CD14-positive monocyte (primary cell): ENCODE measurements at regions not wholly inside any gene's neighbourhood (a gene's known extent, or its start where the extent isn't known, plus 50 kb on each side); places are given as distances from the start of the nearest gene placed in this dataset.

Experiments used
- DNase-seq, 3 donors: peaks; one replicate each; pipeline ENCODE4 v3.0.0-alpha.2; 2011 to 2022
- H2AFZ ChIP-seq: 2 replicates; pipeline ENCODE4 v1.6.0; 2012; ENCODE audit warnings: mild to moderate bottlenecking, low read depth, low read length, inconsistent platforms; ENCODE audit not compliant: insufficient read depth, poor library complexity, severe bottlenecking
- H3K27ac ChIP-seq, 2 donors: 1 replicate in 1 of 2; 2 replicates in 1 of 2; pipeline ENCODE4 v1.5.1; 2012 to 2013; ENCODE audit warnings: low read length in 2 of 2, control low read depth in 1 of 2, inconsistent platforms in 1 of 2, low read depth in 1 of 2, mild to moderate bottlenecking in 1 of 2
- H3K27me3 ChIP-seq, 2 donors: one replicate each; pipeline versions ENCODE4 v1.6.0 to v1.6.1; 2011 to 2013; ENCODE audit warnings: low read length in 2 of 2; ENCODE audit not compliant: control insufficient read depth in 2 of 2, insufficient read depth in 2 of 2
- H3K36me3 ChIP-seq, 2 donors: replicated peaks in 1 of 2; 1 replicate in 1 of 2; 2 replicates in 1 of 2; pipeline versions ENCODE4 v1.5.1 to v1.6.1; 2012 to 2013; ENCODE audit warnings: low read length in 2 of 2, control low read depth in 1 of 2, inconsistent platforms in 1 of 2, mild to moderate bottlenecking in 1 of 2; ENCODE audit not compliant: insufficient read depth in 2 of 2, control insufficient read depth in 1 of 2
- H3K4me1 ChIP-seq, 2 donors: 1 replicate in 1 of 2; 2 replicates in 1 of 2; pipeline versions ENCODE4 v1.5.1 to v1.6.1; 2012 to 2013; ENCODE audit warnings: low read length in 2 of 2, control low read depth in 1 of 2, inconsistent platforms in 1 of 2, mild to moderate bottlenecking in 1 of 2, moderate library complexity in 1 of 2; ENCODE audit not compliant: insufficient read depth in 2 of 2, control insufficient read depth in 1 of 2
- H3K4me2 ChIP-seq: replicated peaks from 2 replicates; pipeline ENCODE3; 2012; ENCODE audit warnings: low read length, moderate library complexity, mild to moderate bottlenecking; ENCODE audit not compliant: poor library complexity, severe bottlenecking; ENCODE audit errors: extremely low read depth
- H3K4me3 ChIP-seq, 3 experiments: fragments of 200-600 bp in 1 of 3; sonication (generic) in 1 of 3; replicated peaks in 1 of 3; 1 replicate in 2 of 3; 2 replicates in 1 of 3; pipeline ENCODE4 v1.5.1; 2011 to 2013; ENCODE audit warnings: low read length in 3 of 3, mild to moderate bottlenecking in 3 of 3, control low read depth in 2 of 3, low read depth in 2 of 3, inconsistent platforms in 1 of 3, moderate library complexity in 1 of 3
- H3K79me2 ChIP-seq: 2 replicates; pipeline ENCODE4 v1.6.0; 2012; ENCODE audit warnings: mild to moderate bottlenecking, control low read depth, inconsistent platforms, low read length, moderate library complexity; ENCODE audit not compliant: insufficient read depth
- H3K9ac ChIP-seq: 2 replicates; pipeline ENCODE4 v1.6.0; 2017; ENCODE audit warnings: low read length, mild to moderate bottlenecking; ENCODE audit not compliant: insufficient read depth, poor library complexity, severe bottlenecking
- H3K9me3 ChIP-seq, 2 donors: replicated peaks in 1 of 2; 1 replicate in 1 of 2; 2 replicates in 1 of 2; pipeline versions ENCODE4 v1.5.1 to v1.6.1; 2012 to 2013; ENCODE audit warnings: low read length in 2 of 2, control low read depth in 1 of 2; ENCODE audit not compliant: control insufficient read depth in 1 of 2, insufficient read depth in 1 of 2
- H4K20me1 ChIP-seq: 2 replicates; pipeline ENCODE4 v1.6.0; 2012; ENCODE audit warnings: mild to moderate bottlenecking, low read length, control low read depth, moderate library complexity; ENCODE audit not compliant: insufficient read depth
- H3K27ac Mint-ChIP-seq, 7 donors: one replicate each; pipeline ENCODE4 v1.8.0; 2020; ENCODE audit warnings: mild to moderate bottlenecking in 7 of 7, mixed read lengths in 7 of 7, moderate library complexity in 6 of 7, inconsistent platforms in 2 of 7
- H3K27me3 Mint-ChIP-seq, 3 donors: one replicate each; pipeline ENCODE4 v1.8.0; 2021 to 2022; ENCODE audit warnings: low read depth in 3 of 3, mild to moderate bottlenecking in 3 of 3, mixed read lengths in 3 of 3, moderate library complexity in 3 of 3, inconsistent platforms in 1 of 3
- H3K36me3 Mint-ChIP-seq, 2 donors: one replicate each; pipeline ENCODE4 v1.8.0; 2020; ENCODE audit warnings: mixed read lengths in 2 of 2, inconsistent platforms in 1 of 2, mild to moderate bottlenecking in 1 of 2
- H3K4me1 Mint-ChIP-seq: one replicate; pipeline ENCODE4 v1.8.0; 2020; ENCODE audit warnings: mild to moderate bottlenecking, mixed read lengths
- H3K4me3 Mint-ChIP-seq, 2 donors: one replicate each; pipeline ENCODE4 v1.8.0; 2020; ENCODE audit warnings: mild to moderate bottlenecking in 2 of 2, mixed read lengths in 2 of 2, moderate library complexity in 1 of 2
- H3K9me3 Mint-ChIP-seq, 7 donors: one replicate each; pipeline ENCODE4 v1.8.0; 2020 to 2022; ENCODE audit warnings: mixed read lengths in 7 of 7, mild to moderate bottlenecking in 6 of 7, moderate library complexity in 6 of 7, inconsistent platforms in 2 of 7
- WGBS: methylation state at CpG from one replicate; pipeline ENCODE4 v1.1.5; 2013; ENCODE audit warnings: missing lambda C conversion rate; ENCODE audit not compliant: insufficient coverage; 5-methylcytosine and 5-hydroxymethylcytosine counted together
- intact Hi-C, 2 donors: fragments of 100-400 bp; cut with micrococcal nuclease; formaldehyde crosslinking; loops; one replicate each; pipeline versions ENCODE4 v1.15.0 to v1.15.1; 2023
- TF ChIP-seq, protein P1 (sequence below): fragments of 200-600 bp; IDR thresholded peaks from one replicate; pipeline ENCODE4 v1.8.0; 2022; ENCODE audit warnings: antibody characterized with exemption, mild to moderate bottlenecking

GRCh38 chr10:31153161-31153560 lies 121.5 kb upstream of the ZNF438 start:
- no peak overlapping the region for H2AFZ ChIP-seq
- 71% methylated on average over 1 of the region's 7 CpGs for WGBS
- no peak overlapping the region for H3K4me3 ChIP-seq
- no peak overlapping the region for H3K4me3 Mint-ChIP-seq
- no peak overlapping the region for H3K27ac ChIP-seq
- H3K79me2 ChIP-seq = no peaks in the 10 kb centered on the region
- no peaks in the 10 kb centered on the region for H3K36me3 ChIP-seq
- H3K4me2 ChIP-seq = no peak overlapping the region
- no peaks in the 10 kb centered on the region for H3K9me3 ChIP-seq
- TF ChIP-seq, protein P1, sequence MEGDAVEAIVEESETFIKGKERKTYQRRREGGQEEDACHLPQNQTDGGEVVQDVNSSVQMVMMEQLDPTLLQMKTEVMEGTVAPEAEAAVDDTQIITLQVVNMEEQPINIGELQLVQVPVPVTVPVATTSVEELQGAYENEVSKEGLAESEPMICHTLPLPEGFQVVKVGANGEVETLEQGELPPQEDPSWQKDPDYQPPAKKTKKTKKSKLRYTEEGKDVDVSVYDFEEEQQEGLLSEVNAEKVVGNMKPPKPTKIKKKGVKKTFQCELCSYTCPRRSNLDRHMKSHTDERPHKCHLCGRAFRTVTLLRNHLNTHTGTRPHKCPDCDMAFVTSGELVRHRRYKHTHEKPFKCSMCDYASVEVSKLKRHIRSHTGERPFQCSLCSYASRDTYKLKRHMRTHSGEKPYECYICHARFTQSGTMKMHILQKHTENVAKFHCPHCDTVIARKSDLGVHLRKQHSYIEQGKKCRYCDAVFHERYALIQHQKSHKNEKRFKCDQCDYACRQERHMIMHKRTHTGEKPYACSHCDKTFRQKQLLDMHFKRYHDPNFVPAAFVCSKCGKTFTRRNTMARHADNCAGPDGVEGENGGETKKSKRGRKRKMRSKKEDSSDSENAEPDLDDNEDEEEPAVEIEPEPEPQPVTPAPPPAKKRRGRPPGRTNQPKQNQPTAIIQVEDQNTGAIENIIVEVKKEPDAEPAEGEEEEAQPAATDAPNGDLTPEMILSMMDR = no peak
- intact Hi-C loops = no loop called here
- no peaks in the 10 kb centered on the region for H4K20me1 ChIP-seq
- H3K27ac Mint-ChIP-seq = no peak overlapping the region
- H3K27me3 ChIP-seq = no peaks in the 10 kb centered on the region
- no peak for DNase-seq
- peaks cover 0 to 2% (median 1%) of the 10 kb centered on the region in 3 donors for H3K27me3 Mint-ChIP-seq
- H3K9me3 Mint-ChIP-seq = peaks cover 0 to 3% (median 0%) of the 10 kb centered on the region in 7 donors
- H3K9ac ChIP-seq = no peak overlapping the region
- no peaks in the 10 kb centered on the region for H3K36me3 Mint-ChIP-seq
- H3K4me1 Mint-ChIP-seq = no peaks in the 10 kb centered on the region
- H3K4me1 ChIP-seq = no peaks in the 10 kb centered on the region

DNA sequence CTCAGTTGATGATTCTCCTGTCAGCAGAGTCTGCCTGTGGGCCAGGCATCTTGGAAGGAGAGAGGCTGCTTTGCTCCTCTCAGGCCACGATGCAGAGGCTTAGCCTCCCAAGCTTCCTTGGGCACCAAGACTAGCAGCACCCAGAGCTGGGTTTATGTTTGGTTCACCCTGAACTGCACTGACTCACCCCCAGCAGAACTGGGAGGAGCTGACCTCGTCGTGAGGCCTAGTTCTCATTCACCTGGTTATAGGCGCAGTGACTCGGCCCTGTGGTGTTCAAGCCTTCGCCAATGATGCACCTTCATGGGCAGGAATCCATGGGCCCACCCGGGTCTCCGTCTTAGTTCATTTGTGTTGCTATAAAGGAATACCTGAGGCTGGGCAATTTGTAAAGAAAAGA lies 122.0 kb upstream of the ZNF438 start:
- Mint-ChIP-seq H3K9me3 (peaks cover 0 to 3% (median 2%) of the 10 kb centered on the region in 7 donors), H3K4me3 (no peak overlapping the region), H3K4me1 (no peaks in the 10 kb centered on the region), H3K36me3 (no peaks in the 10 kb centered on the region), H3K27ac (no peak overlapping the region), H3K27me3 (peaks cover 0 to 2% (median 1%) of the 10 kb centered on the region in 3 donors)
- peaks cover 0 to 1% of the 10 kb centered on the region in 2 donors for H3K9me3 ChIP-seq
- H3K4me2 ChIP-seq = no peak overlapping the region
- H3K27me3 ChIP-seq = no peaks in the 10 kb centered on the region
- no peak overlapping the region for H3K9ac ChIP-seq
- H3K4me1 ChIP-seq = no peaks in the 10 kb centered on the region
- no peak overlapping the region for H2AFZ ChIP-seq
- no peaks in the 10 kb centered on the region for H4K20me1 ChIP-seq
- TF ChIP-seq, protein P1 = no peak
- WGBS = 97% methylated on average over 8 of the region's 8 CpGs
- H3K27ac ChIP-seq = no peak overlapping the region
- H3K4me3 ChIP-seq = no peak overlapping the region
- no peaks in the 10 kb centered on the region for H3K36me3 ChIP-seq
- intact Hi-C loops = no loop called here
- DNase-seq = no peak
- H3K79me2 ChIP-seq = no peaks in the 10 kb centered on the region
